H1 (cell line): ENCODE measurements at regions not wholly inside any gene's neighbourhood (a gene's known extent, or its start where the extent isn't known, plus 50 kb on each side); places are given as distances from the start of the nearest gene placed in this dataset.
A peak's percentile ranks its signal among the peaks of the same experiment; 100 is the strongest.

Experiments
- CTCF ChIA-PET: fragments of 300-600 bp; sonication (Branson Sonifier 250); formaldehyde crosslinking; loops from one replicate; lab custom pipeline; 2021; ENCODE audit not compliant: partially characterized antibody; lab: Charles Lee
- POLR2A ChIA-PET: fragments of 300-600 bp; sonication (Branson Sonifier 250); formaldehyde crosslinking; loops from one replicate; lab custom pipeline; 2021; ENCODE audit warnings: inconsistent platforms; ENCODE audit not compliant: partially characterized antibody; lab: Charles Lee
- DNase-seq, 2 experiments: peaks; one replicate each; pipeline versions ENCODE4 v3.0.0 to v3.0.0-alpha.2; 2010 to 2022; ENCODE audit warnings: low spot score in 2 of 2, low read depth in 1 of 2, mixed read lengths in 1 of 2
- FAIRE-seq: peaks from 2 replicates; lab custom pipeline; 2011; peaks lifted over from hg19 to GRCh38; lab: Jason Lieb, UNC
- H2AFZ ChIP-seq: 2 replicates; pipeline ENCODE4 v1.8.1; 2012; ENCODE audit warnings: low read length, inconsistent platforms
- H2AK5ac ChIP-seq: 2 replicates; pipeline ENCODE4 v1.6.1; 2013; ENCODE audit warnings: low read depth, low read length
- H2BK120ac ChIP-seq: replicated peaks from 2 replicates; pipeline ENCODE3; 2013; ENCODE audit warnings: low read depth, low read length, inconsistent platforms
- H2BK12ac ChIP-seq: 2 replicates; pipeline ENCODE4 v1.6.1; 2013; ENCODE audit warnings: low read depth, low read length
- H2BK15ac ChIP-seq: 2 replicates; pipeline ENCODE4 v1.6.1; 2013; ENCODE audit warnings: low read length
- H2BK20ac ChIP-seq: 2 replicates; pipeline ENCODE4 v1.6.1; 2013; ENCODE audit warnings: low read length
- H2BK5ac ChIP-seq: 2 replicates; pipeline ENCODE4 v1.6.1; 2013; ENCODE audit warnings: low read depth, low read length
- H3K14ac ChIP-seq: 2 replicates; pipeline ENCODE4 v1.6.1; 2013; ENCODE audit warnings: inconsistent platforms; ENCODE audit not compliant: insufficient read length
- H3K18ac ChIP-seq: 2 replicates; pipeline ENCODE4 v1.6.1; 2013; ENCODE audit warnings: low read length; ENCODE audit errors: extremely low read depth
- H3K23ac ChIP-seq: 2 replicates; pipeline ENCODE4 v1.6.1; 2013; ENCODE audit warnings: inconsistent platforms; ENCODE audit not compliant: insufficient read length
- H3K23me2 ChIP-seq: 2 replicates; pipeline ENCODE4 v1.6.1; 2013; ENCODE audit warnings: low read depth, low read length
- H3K27ac ChIP-seq: 2 replicates; pipeline ENCODE4 v1.6.1; 2011; ENCODE audit warnings: low read depth, low read length, inconsistent platforms
- H3K27me3 ChIP-seq, 4 experiments: replicated peaks in 1 of 4; 1 replicate in 1 of 4; 2 replicates in 3 of 4; pipeline versions ENCODE4 v1.6.1 to v1.8.1; 2011 to 2013; ENCODE audit warnings: low read length in 3 of 4, mild to moderate bottlenecking in 3 of 4, inconsistent platforms in 2 of 4, mixed read lengths in 2 of 4, moderate library complexity in 1 of 4; ENCODE audit not compliant: control insufficient read depth in 3 of 4, insufficient read depth in 3 of 4; ENCODE audit errors: extremely low read depth in 1 of 4
- H3K36me3 ChIP-seq, 4 experiments: 2 replicates each; pipeline versions ENCODE4 v1.6.1 to v1.8.1; 2011 to 2013; ENCODE audit warnings: mild to moderate bottlenecking in 4 of 4, low read length in 3 of 4, moderate library complexity in 2 of 4, control low read depth in 1 of 4, inconsistent platforms in 1 of 4; ENCODE audit not compliant: insufficient read depth in 4 of 4, control insufficient read depth in 2 of 4
- H3K4ac ChIP-seq: replicated peaks from 2 replicates; pipeline ENCODE3; 2013; ENCODE audit warnings: low read length, low read depth, mixed read lengths, inconsistent platforms; ENCODE audit not compliant: insufficient read length
- H3K4me1 ChIP-seq, 4 experiments: replicated peaks in 1 of 4; 1 replicate in 1 of 4; 2 replicates in 3 of 4; pipeline versions ENCODE4 v1.6.1 to v1.8.1; 2011 to 2013; ENCODE audit warnings: low read length in 3 of 4, inconsistent platforms in 2 of 4, mixed read lengths in 1 of 4; ENCODE audit not compliant: insufficient read depth in 4 of 4, control insufficient read depth in 3 of 4
- H3K4me2 ChIP-seq, 2 experiments: 2 replicates each; pipeline versions ENCODE4 v1.6.1 to v1.8.1; 2011 to 2013; ENCODE audit warnings: low read depth in 2 of 2, low read length in 2 of 2, control low read depth in 1 of 2, inconsistent platforms in 1 of 2, mild to moderate bottlenecking in 1 of 2; ENCODE audit not compliant: insufficient read depth in 1 of 2
- H3K4me3 ChIP-seq, 4 experiments: fragments of 200-600, 300-600 bp in 1 of 4; sonication (generic), shearing (Covaris generic), sonication (Bioruptor Twin) in 1 of 4; 2 replicates each; pipeline versions ENCODE4 v1.5.1 to v1.8.1; 2011 to 2016; ENCODE audit warnings: low read length in 4 of 4, low read depth in 3 of 4, control low read depth in 2 of 4, inconsistent platforms in 2 of 4, mild to moderate bottlenecking in 2 of 4, mixed read lengths in 1 of 4, moderate library complexity in 1 of 4; ENCODE audit not compliant: insufficient read depth in 2 of 4; ENCODE audit errors: extremely low read depth in 1 of 4
- H3K56ac ChIP-seq: replicated peaks from 2 replicates; pipeline ENCODE3; 2013; ENCODE audit warnings: low read depth, mild to moderate bottlenecking, mixed read lengths, low read length, inconsistent platforms; ENCODE audit not compliant: insufficient read length
- H3K79me1 ChIP-seq: 2 replicates; pipeline ENCODE4 v1.6.1; 2013; ENCODE audit warnings: low read depth, low read length, control low read depth
- H3K79me2 ChIP-seq, 2 experiments: 2 replicates each; pipeline versions ENCODE4 v1.6.1 to v1.8.1; 2012 to 2013; ENCODE audit warnings: low read length in 2 of 2, mild to moderate bottlenecking in 2 of 2, inconsistent platforms in 1 of 2; ENCODE audit not compliant: insufficient read depth in 2 of 2, control insufficient read depth in 1 of 2
- H3K9ac ChIP-seq, 4 experiments: replicated peaks in 1 of 4; 1 replicate in 1 of 4; 2 replicates in 3 of 4; pipeline versions ENCODE4 v1.6.1 to v1.8.1; 2011 to 2013; ENCODE audit warnings: low read depth in 3 of 4, low read length in 3 of 4, control low read depth in 2 of 4, mild to moderate bottlenecking in 2 of 4, moderate library complexity in 2 of 4, inconsistent platforms in 1 of 4; ENCODE audit errors: extremely low read depth in 1 of 4
- H3K9me3 ChIP-seq, 2 experiments: 2 replicates each; pipeline versions ENCODE4 v1.6.1 to v1.8.1; 2012 to 2013; ENCODE audit warnings: mild to moderate bottlenecking in 2 of 2, moderate library complexity in 2 of 2, control low read depth in 1 of 2, inconsistent platforms in 1 of 2, low read depth in 1 of 2, low read length in 1 of 2, mixed read lengths in 1 of 2; ENCODE audit not compliant: insufficient read depth in 2 of 2
- H4K20me1 ChIP-seq, 2 experiments: replicated peaks in 1 of 2; 2 replicates each; pipeline versions ENCODE3 to v1.8.1; 2011 to 2013; ENCODE audit warnings: inconsistent platforms in 2 of 2, low read length in 2 of 2, mild to moderate bottlenecking in 1 of 2; ENCODE audit not compliant: insufficient read depth in 2 of 2, control insufficient read depth in 1 of 2
- H4K5ac ChIP-seq: 2 replicates; pipeline ENCODE4 v1.6.1; 2013; ENCODE audit warnings: low read length, low read depth, mixed read lengths, inconsistent platforms; ENCODE audit not compliant: insufficient read length
- H4K8ac ChIP-seq: 2 replicates; pipeline ENCODE4 v1.8.0; 2013; ENCODE audit warnings: mild to moderate bottlenecking, moderate library complexity, low read length, inconsistent platforms; ENCODE audit not compliant: insufficient read depth; ENCODE audit errors: extremely low read depth
- H4K91ac ChIP-seq: replicated peaks from 2 replicates; pipeline ENCODE3; 2013; ENCODE audit warnings: low read length, mixed read lengths, inconsistent platforms; ENCODE audit not compliant: insufficient read length
- ZNF274 ChIP-seq: IDR thresholded peaks from 2 replicates; pipeline ENCODE4 v1.7.0; 2012; ENCODE audit warnings: low read length, borderline replicate concordance; ENCODE audit errors: extremely low read depth
- WGBS, 2 experiments: shearing (Covaris generic) in 1 of 2; methylation state at CpG; one replicate each; pipeline versions ENCODE4 v1.1.6 to v1.1.7; 2013 to 2015; ENCODE audit warnings: low lambda C conversion rate in 2 of 2, mixed read lengths in 2 of 2, inconsistent platforms in 1 of 2, low coverage in 1 of 2, missing lambda C conversion rate in 1 of 2; ENCODE audit not compliant: insufficient replicate concordance in 2 of 2, insufficient coverage in 1 of 2, insufficient read length in 1 of 2; ENCODE audit errors: extremely low coverage in 1 of 2, missing lambda C conversion rate in 1 of 2; 5-methylcytosine and 5-hydroxymethylcytosine counted together

DNA sequence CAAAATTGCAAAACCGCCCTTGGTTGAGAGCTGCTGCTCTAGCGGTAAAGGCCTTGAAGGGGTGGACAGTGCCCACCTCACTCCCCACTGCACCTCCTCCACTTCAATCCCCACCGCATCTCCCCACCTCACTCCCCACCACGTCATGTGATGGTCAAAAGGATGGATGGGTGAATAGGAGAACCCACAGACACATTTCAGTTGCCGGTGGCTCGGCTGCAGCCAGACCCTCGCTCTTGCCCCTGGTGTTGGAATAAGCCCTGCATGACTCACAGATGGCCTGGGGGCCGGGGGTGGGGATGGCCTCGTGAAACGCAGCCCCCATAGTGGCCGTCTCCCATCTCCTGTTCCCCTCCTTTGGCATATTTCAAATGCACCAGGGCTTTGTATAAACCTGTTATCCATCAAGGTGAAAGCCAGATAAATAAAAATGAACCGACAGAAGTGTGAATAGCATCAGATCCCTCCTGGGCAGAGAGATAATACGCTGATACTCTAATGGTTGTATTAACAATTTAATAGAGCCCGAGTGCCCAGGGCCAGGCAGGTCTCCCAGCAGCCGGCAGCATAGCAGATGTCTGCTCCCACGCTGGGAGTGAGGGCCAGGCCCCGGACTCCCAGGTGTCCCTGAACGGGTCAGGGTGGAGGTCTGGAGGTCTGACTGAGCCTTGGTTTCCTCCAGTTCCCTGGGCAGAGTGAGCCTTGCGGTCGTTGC lies 300.3 kb downstream of the NPHP4 start:
- no peak for FAIRE-seq
- Histone ChIP-seq H3K36me3 (no peaks in the 10 kb centered on the region), H3K4ac (no peak overlapping the region), H4K8ac (no peak overlapping the region), H2BK20ac (no peak overlapping the region), H3K56ac (no peak overlapping the region), H3K79me1 (no peaks in the 10 kb centered on the region), H3K27ac (no peak overlapping the region), H2BK120ac (no peak overlapping the region), H4K20me1 (no peaks in the 10 kb centered on the region), H4K5ac (no peak overlapping the region), H3K4me3 (no peak overlapping the region), H3K23me2 (no peaks in the 10 kb centered on the region), H3K79me2 (no peaks in the 10 kb centered on the region), H3K4me2 (no peak overlapping the region), H3K9me3 (no peaks in the 10 kb centered on the region), H3K9ac (no peak overlapping the region), H2BK5ac (no peak overlapping the region), H3K14ac (no peak overlapping the region), H2AFZ (no peak overlapping the region), H2AK5ac (no peak overlapping the region)
- POLR2A ChIA-PET, result no interaction called here
- no peak for TF ChIP-seq ZNF274
- TF ChIP-seq, all 59 proteins: peak for 0
- no peak overlapping the region; the same call in 1 of the 2 replicates for H2BK12ac ChIP-seq
- H2BK15ac ChIP-seq, result no peak overlapping the region
- H3K23ac ChIP-seq, result no peak overlapping the region
- peak in 1 of 2 experiments; percentile 37 for DNase-seq
- 94% methylated on average over 20 of the region's 20 CpGs; no CpG with 5 or more reads in 1 of the 2 experiments for WGBS, 2 experiments
- H3K4me1 ChIP-seq, result no peaks in the 10 kb centered on the region; a peak in 2 of 7 replicates
- H3K18ac ChIP-seq, result no peak overlapping the region
- H3K27me3 ChIP-seq, result no peaks in the 10 kb centered on the region
- H4K91ac ChIP-seq, result no peak overlapping the region
- CTCF ChIA-PET, result interaction anchor here (0.6 to 1.8 kb wide), 4 partner anchors 28 to 1999 kb away, joined by 3 to 5 read pairs (median 3); no protein-coding TSS in a partner anchor
